ENCODE measurements at regions not wholly inside any gene's neighbourhood (a gene's known extent, or its start where the extent isn't known, plus 50 kb on each side); places are given as distances from the start of the nearest gene placed in this dataset.

GRCh38 chr18:22871809-22872525 lies 61.2 kb upstream of the RBBP8 start:
- no peak for DNase-seq

- DNase-seq: no peak
Observed at GRCh38 chr18:22872900-22873537, 60.1 kb upstream of the RBBP8 start.

GRCh38 chr18:22879293-22879692 lies 53.8 kb upstream of the RBBP8 start:
- DNase-seq: no peak

- no peak for DNase-seq
Observed at GRCh38 chr18:22882084-22882483, 51.0 kb upstream of the RBBP8 start.

GRCh38 chr18:22883179-22883578 lies 49.9 kb upstream of the RBBP8 start:
- DNase-seq: no peak

All from NCI-H510A treated with DMSO at 0.1 percent for 48 hours (cell line).